H1 (cell line): ENCODE measurements at regions not wholly inside any gene's neighbourhood (a gene's known extent, or its start where the extent isn't known, plus 50 kb on each side); places are given as distances from the start of the nearest gene placed in this dataset.

ENCODE experiments used
- CTCF ChIA-PET: fragments of 300-600 bp; sonication (Branson Sonifier 250); formaldehyde crosslinking; loops from one replicate; lab custom pipeline; 2021; ENCODE audit not compliant: partially characterized antibody; lab: Charles Lee
- POLR2A ChIA-PET: fragments of 300-600 bp; sonication (Branson Sonifier 250); formaldehyde crosslinking; loops from one replicate; lab custom pipeline; 2021; ENCODE audit warnings: inconsistent platforms; ENCODE audit not compliant: partially characterized antibody; lab: Charles Lee
- DNase-seq, 2 experiments: peaks; one replicate each; pipeline versions ENCODE4 v3.0.0 to v3.0.0-alpha.2; 2010 to 2022; ENCODE audit warnings: low spot score in 2 of 2, low read depth in 1 of 2, mixed read lengths in 1 of 2
- FAIRE-seq: peaks from 2 replicates; lab custom pipeline; 2011; peaks lifted over from hg19 to GRCh38; lab: Jason Lieb, UNC
- H2AFZ ChIP-seq: 2 replicates; pipeline ENCODE4 v1.8.1; 2012; ENCODE audit warnings: low read length, inconsistent platforms
- H2AK5ac ChIP-seq: 2 replicates; pipeline ENCODE4 v1.6.1; 2013; ENCODE audit warnings: low read depth, low read length
- H2BK120ac ChIP-seq: replicated peaks from 2 replicates; pipeline ENCODE3; 2013; ENCODE audit warnings: low read depth, low read length, inconsistent platforms
- H2BK12ac ChIP-seq: 2 replicates; pipeline ENCODE4 v1.6.1; 2013; ENCODE audit warnings: low read depth, low read length
- H2BK15ac ChIP-seq: 2 replicates; pipeline ENCODE4 v1.6.1; 2013; ENCODE audit warnings: low read length
- H2BK20ac ChIP-seq: 2 replicates; pipeline ENCODE4 v1.6.1; 2013; ENCODE audit warnings: low read length
- H2BK5ac ChIP-seq: 2 replicates; pipeline ENCODE4 v1.6.1; 2013; ENCODE audit warnings: low read depth, low read length
- H3K14ac ChIP-seq: 2 replicates; pipeline ENCODE4 v1.6.1; 2013; ENCODE audit warnings: inconsistent platforms; ENCODE audit not compliant: insufficient read length
- H3K18ac ChIP-seq: 2 replicates; pipeline ENCODE4 v1.6.1; 2013; ENCODE audit warnings: low read length; ENCODE audit errors: extremely low read depth
- H3K23ac ChIP-seq: 2 replicates; pipeline ENCODE4 v1.6.1; 2013; ENCODE audit warnings: inconsistent platforms; ENCODE audit not compliant: insufficient read length
- H3K23me2 ChIP-seq: 2 replicates; pipeline ENCODE4 v1.6.1; 2013; ENCODE audit warnings: low read depth, low read length
- H3K27ac ChIP-seq: 2 replicates; pipeline ENCODE4 v1.6.1; 2011; ENCODE audit warnings: low read depth, low read length, inconsistent platforms
- H3K27me3 ChIP-seq, 4 experiments: replicated peaks in 1 of 4; 1 replicate in 1 of 4; 2 replicates in 3 of 4; pipeline versions ENCODE4 v1.6.1 to v1.8.1; 2011 to 2013; ENCODE audit warnings: low read length in 3 of 4, mild to moderate bottlenecking in 3 of 4, inconsistent platforms in 2 of 4, mixed read lengths in 2 of 4, moderate library complexity in 1 of 4; ENCODE audit not compliant: control insufficient read depth in 3 of 4, insufficient read depth in 3 of 4; ENCODE audit errors: extremely low read depth in 1 of 4
- H3K36me3 ChIP-seq, 4 experiments: 2 replicates each; pipeline versions ENCODE4 v1.6.1 to v1.8.1; 2011 to 2013; ENCODE audit warnings: mild to moderate bottlenecking in 4 of 4, low read length in 3 of 4, moderate library complexity in 2 of 4, control low read depth in 1 of 4, inconsistent platforms in 1 of 4; ENCODE audit not compliant: insufficient read depth in 4 of 4, control insufficient read depth in 2 of 4
- H3K4ac ChIP-seq: replicated peaks from 2 replicates; pipeline ENCODE3; 2013; ENCODE audit warnings: low read length, low read depth, mixed read lengths, inconsistent platforms; ENCODE audit not compliant: insufficient read length
- H3K4me1 ChIP-seq, 4 experiments: replicated peaks in 1 of 4; 1 replicate in 1 of 4; 2 replicates in 3 of 4; pipeline versions ENCODE4 v1.6.1 to v1.8.1; 2011 to 2013; ENCODE audit warnings: low read length in 3 of 4, inconsistent platforms in 2 of 4, mixed read lengths in 1 of 4; ENCODE audit not compliant: insufficient read depth in 4 of 4, control insufficient read depth in 3 of 4
- H3K4me2 ChIP-seq, 2 experiments: 2 replicates each; pipeline versions ENCODE4 v1.6.1 to v1.8.1; 2011 to 2013; ENCODE audit warnings: low read depth in 2 of 2, low read length in 2 of 2, control low read depth in 1 of 2, inconsistent platforms in 1 of 2, mild to moderate bottlenecking in 1 of 2; ENCODE audit not compliant: insufficient read depth in 1 of 2
- H3K4me3 ChIP-seq, 4 experiments: fragments of 200-600, 300-600 bp in 1 of 4; sonication (generic), shearing (Covaris generic), sonication (Bioruptor Twin) in 1 of 4; 2 replicates each; pipeline versions ENCODE4 v1.5.1 to v1.8.1; 2011 to 2016; ENCODE audit warnings: low read length in 4 of 4, low read depth in 3 of 4, control low read depth in 2 of 4, inconsistent platforms in 2 of 4, mild to moderate bottlenecking in 2 of 4, mixed read lengths in 1 of 4, moderate library complexity in 1 of 4; ENCODE audit not compliant: insufficient read depth in 2 of 4; ENCODE audit errors: extremely low read depth in 1 of 4
- H3K56ac ChIP-seq: replicated peaks from 2 replicates; pipeline ENCODE3; 2013; ENCODE audit warnings: low read depth, mild to moderate bottlenecking, mixed read lengths, low read length, inconsistent platforms; ENCODE audit not compliant: insufficient read length
- H3K79me1 ChIP-seq: 2 replicates; pipeline ENCODE4 v1.6.1; 2013; ENCODE audit warnings: low read depth, low read length, control low read depth
- H3K79me2 ChIP-seq, 2 experiments: 2 replicates each; pipeline versions ENCODE4 v1.6.1 to v1.8.1; 2012 to 2013; ENCODE audit warnings: low read length in 2 of 2, mild to moderate bottlenecking in 2 of 2, inconsistent platforms in 1 of 2; ENCODE audit not compliant: insufficient read depth in 2 of 2, control insufficient read depth in 1 of 2
- H3K9ac ChIP-seq, 4 experiments: replicated peaks in 1 of 4; 1 replicate in 1 of 4; 2 replicates in 3 of 4; pipeline versions ENCODE4 v1.6.1 to v1.8.1; 2011 to 2013; ENCODE audit warnings: low read depth in 3 of 4, low read length in 3 of 4, control low read depth in 2 of 4, mild to moderate bottlenecking in 2 of 4, moderate library complexity in 2 of 4, inconsistent platforms in 1 of 4; ENCODE audit errors: extremely low read depth in 1 of 4
- H3K9me3 ChIP-seq, 2 experiments: 2 replicates each; pipeline versions ENCODE4 v1.6.1 to v1.8.1; 2012 to 2013; ENCODE audit warnings: mild to moderate bottlenecking in 2 of 2, moderate library complexity in 2 of 2, control low read depth in 1 of 2, inconsistent platforms in 1 of 2, low read depth in 1 of 2, low read length in 1 of 2, mixed read lengths in 1 of 2; ENCODE audit not compliant: insufficient read depth in 2 of 2
- H4K20me1 ChIP-seq, 2 experiments: replicated peaks in 1 of 2; 2 replicates each; pipeline versions ENCODE3 to v1.8.1; 2011 to 2013; ENCODE audit warnings: inconsistent platforms in 2 of 2, low read length in 2 of 2, mild to moderate bottlenecking in 1 of 2; ENCODE audit not compliant: insufficient read depth in 2 of 2, control insufficient read depth in 1 of 2
- H4K5ac ChIP-seq: 2 replicates; pipeline ENCODE4 v1.6.1; 2013; ENCODE audit warnings: low read length, low read depth, mixed read lengths, inconsistent platforms; ENCODE audit not compliant: insufficient read length
- H4K8ac ChIP-seq: 2 replicates; pipeline ENCODE4 v1.8.0; 2013; ENCODE audit warnings: mild to moderate bottlenecking, moderate library complexity, low read length, inconsistent platforms; ENCODE audit not compliant: insufficient read depth; ENCODE audit errors: extremely low read depth
- H4K91ac ChIP-seq: replicated peaks from 2 replicates; pipeline ENCODE3; 2013; ENCODE audit warnings: low read length, mixed read lengths, inconsistent platforms; ENCODE audit not compliant: insufficient read length
- BACH1 ChIP-seq: IDR thresholded peaks from 2 replicates; pipeline ENCODE4 v1.6.1; 2012; ENCODE audit warnings: low read length, improper control_type of control experiment
- CHD2 ChIP-seq: IDR thresholded peaks from 2 replicates; pipeline ENCODE4 v1.6.1; 2012; ENCODE audit warnings: low read length, improper control_type of control experiment
- CREB1 ChIP-seq: IDR thresholded peaks from 2 replicates; pipeline ENCODE4 v1.6.1; 2012; ENCODE audit warnings: inconsistent platforms
- HDAC2 ChIP-seq, 2 experiments: fragments of 300-600 bp in 1 of 2; sonication (generic) in 1 of 2; IDR thresholded peaks; 2 replicates each; pipeline ENCODE4 v1.6.1; 2011 to 2012; ENCODE audit warnings: low read depth in 2 of 2, low read length in 2 of 2, mild to moderate bottlenecking in 2 of 2, moderate library complexity in 2 of 2, borderline replicate concordance in 1 of 2, inconsistent platforms in 1 of 2
- JUN ChIP-seq: IDR thresholded peaks from 2 replicates; pipeline ENCODE4 v1.6.1; 2011; ENCODE audit warnings: low read depth, mild to moderate bottlenecking, improper control_type of control experiment, low read length
- KDM4A ChIP-seq: IDR thresholded peaks from one replicate; pipeline ENCODE4 v1.7.1; 2012; ENCODE audit warnings: low read depth, mild to moderate bottlenecking, moderate library complexity, low read length, inconsistent platforms; ENCODE audit not compliant: severe bottlenecking
- NANOG ChIP-seq: IDR thresholded peaks from 2 replicates; pipeline ENCODE4 v1.6.1; 2011; ENCODE audit warnings: low read length, low read depth, mild to moderate bottlenecking, inconsistent platforms; ENCODE audit not compliant: insufficient read depth, poor library complexity, severe bottlenecking
- RNF2 ChIP-seq: fragments of 200-900, 300-1000 bp; sonication (generic); IDR thresholded peaks from 2 replicates; pipeline ENCODE4 v1.7.1; 2016; ENCODE audit warnings: borderline replicate concordance, low read depth, mild to moderate bottlenecking, antibody characterized with exemption, low read length; ENCODE audit not compliant: poor library complexity, severe bottlenecking; ENCODE audit errors: missing control alignments
- SP4 ChIP-seq: IDR thresholded peaks from 2 replicates; pipeline ENCODE4 v1.6.1; 2012; ENCODE audit warnings: low read length, inconsistent platforms
- SUZ12 ChIP-seq: fragments of 200-600 bp; sonication (generic); IDR thresholded peaks from 2 replicates; pipeline ENCODE4 v1.6.1; 2012; ENCODE audit warnings: mild to moderate bottlenecking, inconsistent platforms, low read length, moderate library complexity, mixed read lengths
- TCF12 ChIP-seq: IDR thresholded peaks from 2 replicates; pipeline ENCODE4 v1.6.1; 2011; ENCODE audit warnings: low read depth, mild to moderate bottlenecking, low read length
- ZNF274 ChIP-seq: IDR thresholded peaks from 2 replicates; pipeline ENCODE4 v1.7.0; 2012; ENCODE audit warnings: low read length, borderline replicate concordance; ENCODE audit errors: extremely low read depth
- WGBS, 2 experiments: shearing (Covaris generic) in 1 of 2; methylation state at CpG; one replicate each; pipeline versions ENCODE4 v1.1.6 to v1.1.7; 2013 to 2015; ENCODE audit warnings: low lambda C conversion rate in 2 of 2, mixed read lengths in 2 of 2, inconsistent platforms in 1 of 2, low coverage in 1 of 2, missing lambda C conversion rate in 1 of 2; ENCODE audit not compliant: insufficient replicate concordance in 2 of 2, insufficient coverage in 1 of 2, insufficient read length in 1 of 2; ENCODE audit errors: extremely low coverage in 1 of 2, missing lambda C conversion rate in 1 of 2; 5-methylcytosine and 5-hydroxymethylcytosine counted together

DNA sequence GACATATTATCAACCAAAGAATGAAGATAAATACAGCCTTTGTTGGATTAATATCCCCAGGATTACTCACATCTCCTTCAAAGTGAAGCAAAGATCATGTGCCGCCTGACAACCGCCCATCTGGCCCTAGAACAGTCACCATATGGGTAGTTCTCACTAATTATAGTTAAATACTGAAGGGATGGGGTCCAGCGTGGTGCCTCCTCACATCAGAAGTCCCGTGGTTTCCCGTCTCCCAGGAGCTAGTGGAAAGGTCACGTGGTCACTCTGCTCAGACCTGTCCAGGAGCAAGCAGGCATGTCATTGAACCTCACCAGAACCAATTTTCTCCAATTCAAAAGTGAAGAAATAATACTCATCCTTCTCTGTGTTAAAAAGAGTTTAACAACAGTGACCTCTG lies 434.5 kb downstream of the SHISA9 start:
- no peak overlapping the region for H3K4ac ChIP-seq
- H3K9ac ChIP-seq, result no peak overlapping the region
- H4K8ac ChIP-seq, result no peak overlapping the region
- no peaks in the 10 kb centered on the region for H3K27me3 ChIP-seq
- no peaks in the 10 kb centered on the region for H3K36me3 ChIP-seq
- no peak overlapping the region for H4K5ac ChIP-seq
- H3K4me2 ChIP-seq, result no peak overlapping the region
- H3K23me2 ChIP-seq, result no peaks in the 10 kb centered on the region
- no peak for DNase-seq
- H3K4me3 ChIP-seq, result no peak overlapping the region
- no peak overlapping the region for H3K14ac ChIP-seq
- no peaks in the 10 kb centered on the region for H3K79me2 ChIP-seq
- ChIA-PET POLR2A (no interaction called here), CTCF (no interaction called here)
- H4K91ac ChIP-seq, result no peak overlapping the region
- no peak overlapping the region for H3K27ac ChIP-seq
- no peaks in the 10 kb centered on the region for H3K79me1 ChIP-seq
- H3K4me1 ChIP-seq, result peaks cover 0 to 7% (median 3%) of the 10 kb centered on the region in 4 experiments; a peak in 4 of 7 replicates
- H3K23ac ChIP-seq, result no peak overlapping the region
- no peak overlapping the region for H2BK20ac ChIP-seq
- H3K56ac ChIP-seq, result no peak overlapping the region
- 92% methylated on average over 6 of the region's 6 CpGs; no CpG with 5 or more reads in 1 of the 2 experiments for WGBS, 2 experiments
- H2AK5ac ChIP-seq, result no peak overlapping the region
- H4K20me1 ChIP-seq, result no peaks in the 10 kb centered on the region
- FAIRE-seq, result no peak
- no peak overlapping the region for H2BK12ac ChIP-seq
- TF ChIP-seq NANOG (no peak), ZNF274 (no peak), RNF2 (no peak), JUN (no peak), HDAC2 (IDR thresholded peaks at IDR 0.05; ENCODE audit: borderline replicate concordance in 1 of 2, low read depth in 2 of 2, low read length in 2 of 2) (no peak), KDM4A (no peak), SUZ12 (no peak), TCF12 (no peak), CHD2 (no peak), SP4 (no peak), BACH1 (no peak), CREB1 (no peak)
- H3K18ac ChIP-seq, result no peak overlapping the region
- no peak overlapping the region for H2BK5ac ChIP-seq
- no peak overlapping the region for H2BK120ac ChIP-seq
- no peak overlapping the region for H2BK15ac ChIP-seq
- H2AFZ ChIP-seq, result no peak overlapping the region
- peaks cover 0 to 6% of the 10 kb centered on the region in 2 experiments; a peak in 1 of 4 replicates for H3K9me3 ChIP-seq
